Hepatocyte (in vitro differentiated cells): ENCODE measurements at regions not wholly inside any gene's neighbourhood (a gene's known extent, or its start where the extent isn't known, plus 50 kb on each side); places are given as distances from the start of the nearest gene placed in this dataset.
A peak's percentile ranks its signal among the peaks of the same experiment; 100 is the strongest.

ENCODE experiments used
- DNase-seq: peaks from one replicate; pipeline ENCODE4 v3.0.0-alpha.2; 2016; ENCODE audit warnings: low spot score
- H2AFZ ChIP-seq: fragments of 200-600 bp; sonication (generic); 2 replicates; pipeline ENCODE4 v1.6.0; 2016; ENCODE audit warnings: antibody characterized with exemption, mild to moderate bottlenecking
- H3K27ac ChIP-seq: fragments of 200-600 bp; sonication (generic); 2 replicates; pipeline ENCODE4 v1.5.1; 2016; ENCODE audit warnings: mild to moderate bottlenecking
- H3K27me3 ChIP-seq: fragments of 200-600 bp; sonication (generic); 2 replicates; pipeline ENCODE4 v1.6.1; 2016
- H3K36me3 ChIP-seq: fragments of 200-600 bp; sonication (generic); replicated peaks from 2 replicates; pipeline ENCODE4 v1.5.1; 2016; ENCODE audit warnings: low read depth; ENCODE audit not compliant: insufficient read depth
- H3K4me1 ChIP-seq: fragments of 200-600 bp; sonication (generic); 2 replicates; pipeline ENCODE4 v1.5.1; 2016; ENCODE audit warnings: mild to moderate bottlenecking, moderate library complexity; ENCODE audit not compliant: insufficient read depth
- H3K4me2 ChIP-seq: fragments of 200-600 bp; sonication (generic); 2 replicates; pipeline ENCODE4 v1.6.0; 2016
- H3K4me3 ChIP-seq: fragments of 200-600 bp; sonication (generic); 2 replicates; pipeline ENCODE4 v1.5.1; 2016; ENCODE audit warnings: mild to moderate bottlenecking
- H3K79me2 ChIP-seq: fragments of 200-600 bp; sonication (generic); 2 replicates; pipeline ENCODE4 v1.6.0; 2017; ENCODE audit warnings: mild to moderate bottlenecking
- H3K9me2 ChIP-seq: fragments of 200-600 bp; sonication (generic); replicated peaks from 2 replicates; pipeline ENCODE4 v1.6.0; 2017; ENCODE audit warnings: mild to moderate bottlenecking; ENCODE audit not compliant: insufficient read depth
- H3K9me3 ChIP-seq: fragments of 200-600 bp; sonication (generic); 2 replicates; pipeline ENCODE4 v1.5.1; 2016; ENCODE audit warnings: low read depth, mild to moderate bottlenecking
- H4K20me1 ChIP-seq: fragments of 200-600 bp; sonication (generic); 2 replicates; pipeline ENCODE4 v1.6.0; 2016; ENCODE audit warnings: mild to moderate bottlenecking; ENCODE audit not compliant: insufficient read depth, poor library complexity, severe bottlenecking
- EZH2 ChIP-seq: fragments of 200-600 bp; sonication (generic); IDR thresholded peaks from 2 replicates; pipeline ENCODE4 v1.6.1; 2016; ENCODE audit warnings: antibody characterized with exemption, mild to moderate bottlenecking, borderline replicate concordance
- EZH2phosphoT487 ChIP-seq: fragments of 200-600 bp; sonication (generic); IDR thresholded peaks from one replicate; pipeline ENCODE4 v1.6.1; 2018; ENCODE audit warnings: antibody characterized with exemption, mild to moderate bottlenecking, low read depth, moderate library complexity; ENCODE audit not compliant: unreplicated experiment, severe bottlenecking
- WGBS: methylation state at CpG from one replicate; pipeline ENCODE4 v1.1.6; 2016; ENCODE audit warnings: low lambda C conversion rate; ENCODE audit errors: missing lambda C conversion rate; 5-methylcytosine and 5-hydroxymethylcytosine counted together
- TF ChIP-seq, protein P1 (sequence below): fragments of 200-600 bp; sonication (generic); IDR thresholded peaks from 2 replicates; pipeline ENCODE4 v1.5.1; 2016; ENCODE audit warnings: antibody characterized with exemption, mild to moderate bottlenecking; ENCODE audit not compliant: poor library complexity

DNA sequence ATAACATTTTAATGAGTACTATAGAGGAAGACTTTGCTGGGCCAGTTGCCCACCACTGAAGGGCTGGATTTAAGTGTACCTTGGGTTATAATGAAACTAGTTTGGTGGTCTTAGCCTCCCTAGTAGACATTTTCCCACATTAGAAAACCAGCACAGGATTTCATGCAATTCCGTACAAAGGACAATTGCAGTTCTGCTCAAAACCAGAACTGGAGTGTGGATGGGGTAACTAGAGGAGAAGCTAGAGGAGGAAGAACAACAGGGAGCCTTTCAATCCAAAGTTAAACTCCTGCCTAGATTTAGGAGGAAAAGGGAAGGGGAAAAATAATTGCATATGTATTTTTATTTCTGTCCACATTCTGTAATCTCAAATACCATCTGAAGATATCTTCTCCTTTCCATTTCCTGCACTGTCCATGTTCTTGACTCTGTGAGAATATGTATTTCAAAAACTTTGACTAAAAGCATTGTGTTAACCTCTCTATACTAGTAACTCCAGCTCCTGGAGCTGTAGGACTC, 97.5 kb upstream of the SSBP2 start:
- H3K36me3 ChIP-seq: no peaks in the 10 kb centered on the region
- peak overlapping the region; percentile 22 for H3K27ac ChIP-seq
- peak overlapping the region; percentile 1 for H3K4me3 ChIP-seq
- no peaks in the 10 kb centered on the region for H3K27me3 ChIP-seq
- H3K79me2 ChIP-seq: no peaks in the 10 kb centered on the region
- WGBS: 44% methylated on average over 1 of the region's 1 CpG
- H3K4me1 ChIP-seq: peaks cover 22% of the 10 kb centered on the region
- H2AFZ ChIP-seq: peak overlapping the region; percentile 45
- no peaks in the 10 kb centered on the region for H3K9me2 ChIP-seq
- peak overlapping the region; percentile 47 for H3K4me2 ChIP-seq
- no peaks in the 10 kb centered on the region for H3K9me3 ChIP-seq
- TF ChIP-seq, protein P1, sequence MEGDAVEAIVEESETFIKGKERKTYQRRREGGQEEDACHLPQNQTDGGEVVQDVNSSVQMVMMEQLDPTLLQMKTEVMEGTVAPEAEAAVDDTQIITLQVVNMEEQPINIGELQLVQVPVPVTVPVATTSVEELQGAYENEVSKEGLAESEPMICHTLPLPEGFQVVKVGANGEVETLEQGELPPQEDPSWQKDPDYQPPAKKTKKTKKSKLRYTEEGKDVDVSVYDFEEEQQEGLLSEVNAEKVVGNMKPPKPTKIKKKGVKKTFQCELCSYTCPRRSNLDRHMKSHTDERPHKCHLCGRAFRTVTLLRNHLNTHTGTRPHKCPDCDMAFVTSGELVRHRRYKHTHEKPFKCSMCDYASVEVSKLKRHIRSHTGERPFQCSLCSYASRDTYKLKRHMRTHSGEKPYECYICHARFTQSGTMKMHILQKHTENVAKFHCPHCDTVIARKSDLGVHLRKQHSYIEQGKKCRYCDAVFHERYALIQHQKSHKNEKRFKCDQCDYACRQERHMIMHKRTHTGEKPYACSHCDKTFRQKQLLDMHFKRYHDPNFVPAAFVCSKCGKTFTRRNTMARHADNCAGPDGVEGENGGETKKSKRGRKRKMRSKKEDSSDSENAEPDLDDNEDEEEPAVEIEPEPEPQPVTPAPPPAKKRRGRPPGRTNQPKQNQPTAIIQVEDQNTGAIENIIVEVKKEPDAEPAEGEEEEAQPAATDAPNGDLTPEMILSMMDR: no peak
- TF ChIP-seq EZH2: no peak
- TF ChIP-seq EZH2phosphoT487: no peak
- no peak for DNase-seq
- no peaks in the 10 kb centered on the region for H4K20me1 ChIP-seq

DNA sequence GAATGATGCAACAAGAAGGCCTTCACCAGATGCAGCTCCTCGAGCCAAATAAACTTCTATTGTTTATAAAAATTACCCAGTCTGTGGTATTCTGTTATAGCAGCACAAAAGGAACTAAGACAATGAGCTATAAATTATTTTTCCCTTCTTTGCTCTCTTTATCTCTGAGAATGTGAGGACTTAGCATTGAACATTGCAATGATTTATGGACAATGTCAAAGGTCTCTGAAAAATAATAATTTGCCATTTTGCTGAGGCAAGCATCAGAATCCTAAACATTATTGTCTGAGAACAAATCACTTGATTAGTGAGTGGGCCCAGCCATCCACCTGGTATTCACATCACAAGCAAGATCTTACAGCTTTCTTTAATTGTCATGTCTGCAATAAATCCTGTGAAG, 95.4 kb upstream of the SSBP2 start:
- Histone ChIP-seq H3K27me3 (no peaks in the 10 kb centered on the region), H2AFZ (no peak overlapping the region), H3K36me3 (no peaks in the 10 kb centered on the region), H4K20me1 (no peaks in the 10 kb centered on the region), H3K4me1 (peaks cover 14% of the 10 kb centered on the region), H3K4me3 (no peak overlapping the region), H3K79me2 (no peaks in the 10 kb centered on the region), H3K9me3 (no peaks in the 10 kb centered on the region), H3K27ac (no peak overlapping the region), H3K4me2 (no peak overlapping the region), H3K9me2 (no peaks in the 10 kb centered on the region)
- DNase-seq: no peak
- WGBS: 80% methylated on average over 1 of the region's 1 CpG
- TF ChIP-seq, protein P1: no peak
- TF ChIP-seq EZH2phosphoT487 (no peak), EZH2 (no peak)

- TF ChIP-seq EZH2 (no peak), EZH2phosphoT487 (no peak)
- TF ChIP-seq, protein P1: no peak
- 83% methylated on average over 2 of the region's 2 CpGs for WGBS
These were observed 92.9 kb upstream of the SSBP2 start for GRCh38 chr5:81843845-81844244.

More at GRCh38 chr5:81843845-81844244, 92.9 kb upstream of the SSBP2 start:
- no peaks in the 10 kb centered on the region for H4K20me1 ChIP-seq
- no peak overlapping the region for H3K4me3 ChIP-seq
- no peak for DNase-seq
- no peaks in the 10 kb centered on the region for H3K9me3 ChIP-seq
- no peaks in the 10 kb centered on the region for H3K79me2 ChIP-seq
- H2AFZ ChIP-seq: no peak overlapping the region
- H3K27me3 ChIP-seq: no peaks in the 10 kb centered on the region
- H3K27ac ChIP-seq: no peak overlapping the region
- H3K4me2 ChIP-seq: no peak overlapping the region
- H3K4me1 ChIP-seq: no peaks in the 10 kb centered on the region
- no peaks in the 10 kb centered on the region for H3K9me2 ChIP-seq
- no peaks in the 10 kb centered on the region for H3K36me3 ChIP-seq
